Osteocyte (in vitro differentiated cells): ENCODE measurements at regions not wholly inside any gene's neighbourhood (a gene's known extent, or its start where the extent isn't known, plus 50 kb on each side); places are given as distances from the start of the nearest gene placed in this dataset.

Experiments used
- DNase-seq: peaks from one replicate; pipeline ENCODE4 v3.0.0; 2021; ENCODE audit warnings: mixed read lengths; ENCODE audit not compliant: unreplicated experiment; ENCODE audit errors: extremely low spot score
- H3K27ac Mint-ChIP-seq: one replicate; pipeline ENCODE4 v1.8.0; 2021; ENCODE audit warnings: mild to moderate bottlenecking, mixed read lengths; ENCODE audit not compliant: unreplicated experiment
- H3K27me3 Mint-ChIP-seq: one replicate; pipeline ENCODE4 v1.8.0; 2021; ENCODE audit warnings: mixed read lengths; ENCODE audit not compliant: unreplicated experiment
- H3K36me3 Mint-ChIP-seq: one replicate; pipeline ENCODE4 v1.8.0; 2021; ENCODE audit warnings: mixed read lengths; ENCODE audit not compliant: unreplicated experiment
- H3K4me1 Mint-ChIP-seq: one replicate; pipeline ENCODE4 v1.8.0; 2021; ENCODE audit warnings: mixed read lengths; ENCODE audit not compliant: unreplicated experiment
- H3K4me3 Mint-ChIP-seq: one replicate; pipeline ENCODE4 v1.8.0; 2021; ENCODE audit warnings: mild to moderate bottlenecking, moderate library complexity, mixed read lengths; ENCODE audit not compliant: unreplicated experiment
- H3K9me3 Mint-ChIP-seq: one replicate; pipeline ENCODE4 v1.8.0; 2021; ENCODE audit warnings: mixed read lengths; ENCODE audit not compliant: unreplicated experiment
- CTCF ChIP-seq: fragments of 200-600 bp; sonication (generic); IDR thresholded peaks from 2 replicates; pipeline ENCODE4 v1.5.0; 2021; ENCODE audit warnings: antibody characterized with exemption, mild to moderate bottlenecking, moderate library complexity

- no peaks in the 10 kb centered on the region for H3K36me3 Mint-ChIP-seq
- H3K4me1 Mint-ChIP-seq: no peaks in the 10 kb centered on the region
- no peaks in the 10 kb centered on the region for H3K9me3 Mint-ChIP-seq
- no peak overlapping the region for H3K27ac Mint-ChIP-seq
- H3K27me3 Mint-ChIP-seq: peaks cover 6% of the 10 kb centered on the region
- DNase-seq: no peak
- H3K4me3 Mint-ChIP-seq: no peak overlapping the region
- no peak for TF ChIP-seq CTCF
Observed at GRCh38 chr1:200275816-200276453, 133.9 kb downstream of the ZNF281 start.

- DNase-seq: no peak
- H3K27ac Mint-ChIP-seq: no peak overlapping the region
Observed at GRCh38 chr1:200275415-200275814, 134.4 kb downstream of the ZNF281 start.

GRCh38 chr1:200274116-200274515 lies 135.7 kb downstream of the ZNF281 start:
- no peak for DNase-seq
- Mint-ChIP-seq H3K4me1 (no peaks in the 10 kb centered on the region), H3K4me3 (no peak overlapping the region), H3K27me3 (peaks cover 5% of the 10 kb centered on the region), H3K36me3 (no peaks in the 10 kb centered on the region), H3K9me3 (no peaks in the 10 kb centered on the region), H3K27ac (no peak overlapping the region)
- no peak for TF ChIP-seq CTCF

More at GRCh38 chr1:200275415-200275814, 134.4 kb downstream of the ZNF281 start:
- no peak for TF ChIP-seq CTCF
- H3K4me1 Mint-ChIP-seq: no peaks in the 10 kb centered on the region
- peaks cover 6% of the 10 kb centered on the region for H3K27me3 Mint-ChIP-seq
- no peaks in the 10 kb centered on the region for H3K36me3 Mint-ChIP-seq
- H3K4me3 Mint-ChIP-seq: no peak overlapping the region
- no peaks in the 10 kb centered on the region for H3K9me3 Mint-ChIP-seq

- Mint-ChIP-seq H3K27ac (no peak overlapping the region), H3K9me3 (no peaks in the 10 kb centered on the region), H3K36me3 (no peaks in the 10 kb centered on the region), H3K4me1 (no peaks in the 10 kb centered on the region), H3K27me3 (peaks cover 5% of the 10 kb centered on the region), H3K4me3 (no peak overlapping the region)
- no peak for DNase-seq
- no peak for TF ChIP-seq CTCF
Observed at GRCh38 chr1:200272481-200273068, 137.3 kb downstream of the ZNF281 start.

GRCh38 chr1:200269256-200269655 lies 140.6 kb downstream of the ZNF281 start:
- H3K4me3 Mint-ChIP-seq: no peak overlapping the region
- peaks cover under 1% of the 10 kb centered on the region for H3K27me3 Mint-ChIP-seq
- H3K27ac Mint-ChIP-seq: no peak overlapping the region

More at GRCh38 chr1:200269256-200269655, 140.6 kb downstream of the ZNF281 start:
- no peak for DNase-seq
- Mint-ChIP-seq H3K36me3 (no peaks in the 10 kb centered on the region), H3K4me1 (no peaks in the 10 kb centered on the region), H3K9me3 (no peaks in the 10 kb centered on the region)
- no peak for TF ChIP-seq CTCF
